ENCODE measurements at regions not wholly inside any gene's neighbourhood (a gene's known extent, or its start where the extent isn't known, plus 50 kb on each side); places are given as distances from the start of the nearest gene placed in this dataset.
"Not testable (repeated sequence)": the region's sequence is repeated elsewhere in the genome, so short reads cannot be mapped to it uniquely, and the experiment has no call there.

DNA sequence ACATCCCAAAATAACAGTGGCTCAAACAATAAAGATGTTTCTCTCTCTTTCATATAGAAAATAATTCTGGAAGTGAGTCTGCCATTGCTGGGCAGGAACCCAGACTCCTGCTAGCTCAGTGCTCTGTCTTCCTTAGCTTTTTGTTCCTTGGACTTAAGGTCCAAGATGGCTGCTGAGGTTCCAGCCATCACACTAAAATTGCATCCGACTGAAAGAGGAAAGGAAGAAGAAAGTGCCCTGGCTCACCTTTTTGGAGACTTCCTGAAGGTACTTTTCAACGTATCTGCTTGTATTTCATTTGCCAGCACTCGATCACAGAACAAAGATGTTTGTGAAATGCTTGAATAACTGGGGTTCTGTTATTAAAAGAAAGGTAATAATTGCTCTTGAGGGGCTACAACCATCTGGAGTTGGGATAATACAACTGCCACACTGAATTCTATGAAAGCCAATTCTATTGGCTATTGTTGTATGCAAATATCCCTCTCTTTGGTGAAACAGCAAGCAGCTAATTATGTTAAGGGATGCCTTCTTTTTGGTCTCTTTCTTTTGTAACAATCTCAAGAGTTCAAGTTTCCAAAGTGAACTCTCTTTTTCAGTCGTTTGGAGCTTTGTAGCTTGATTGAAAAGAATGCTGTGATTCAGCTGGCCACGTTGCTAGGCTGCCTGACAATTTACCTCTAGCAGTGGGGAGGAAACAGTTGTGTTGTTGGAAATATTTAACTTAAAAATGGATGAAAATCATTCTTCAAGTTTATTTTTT is 83.9 kb downstream of the BAMBI start:
- Histone ChIP-seq H3K27ac (no peak overlapping the region), H3K4me3 (no peak overlapping the region), H3K9ac (ENCODE audit: insufficient read length) (no peak overlapping the region), H3K36me3 (ENCODE audit: insufficient read depth, low read length) (no peaks in the 10 kb centered on the region), H3K9me3 (ENCODE audit: low read depth, low read length) (no peaks in the 10 kb centered on the region)
- no peak for DNase-seq (ENCODE audit: low read depth, low spot score)
- TF ChIP-seq FOXP2 (optimal IDR thresholded peaks at IDR 0.05; ENCODE audit: control extremely low read depth, extremely low read length, insufficient read depth) (no peak), POLR2AphosphoS5 (IDR thresholded peaks at IDR 0.05; ENCODE audit: borderline replicate concordance, low read depth, low read length) (no peak), EZH2 (IDR thresholded peaks at IDR 0.05) (no peak)

DNA sequence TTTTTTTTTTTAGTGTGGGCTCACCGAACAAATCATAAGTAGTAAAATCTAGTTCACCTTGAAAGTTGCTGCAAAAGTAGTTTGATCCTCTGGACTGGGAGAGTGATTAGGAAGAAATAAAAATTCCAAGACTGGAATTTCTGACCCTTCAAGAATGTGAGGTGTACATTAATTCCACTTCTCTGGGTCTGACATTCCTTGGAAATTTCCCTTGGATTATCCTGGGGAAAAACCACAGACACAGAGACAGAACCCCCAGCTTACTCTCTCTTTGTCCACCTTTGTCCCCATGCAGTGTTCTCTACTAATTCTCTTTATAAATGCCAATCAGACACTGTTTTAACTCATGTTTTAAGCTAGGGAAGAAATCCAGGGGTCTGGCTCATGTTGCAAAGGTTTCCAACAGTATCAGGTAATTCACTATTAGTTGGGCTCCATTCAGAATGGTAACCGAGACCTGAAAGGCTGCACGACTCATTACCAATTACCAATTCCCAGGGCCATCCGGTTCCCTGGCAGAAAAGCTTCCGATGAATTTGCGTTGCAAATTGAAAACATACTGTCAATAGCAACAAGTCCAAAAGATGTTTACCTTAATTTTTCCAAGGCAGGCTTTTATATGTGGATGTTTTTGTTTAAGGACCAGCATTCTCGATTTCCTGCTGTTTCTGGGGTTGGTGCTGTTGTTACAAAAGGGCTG is 86.3 kb downstream of the BAMBI start:
- H3K9ac ChIP-seq (ENCODE audit: insufficient read length): no peak overlapping the region
- TF ChIP-seq FOXP2 (optimal IDR thresholded peaks at IDR 0.05; ENCODE audit: control extremely low read depth, extremely low read length, insufficient read depth) (no peak), POLR2AphosphoS5 (IDR thresholded peaks at IDR 0.05; ENCODE audit: borderline replicate concordance, low read depth, low read length) (no peak), EZH2 (IDR thresholded peaks at IDR 0.05) (no peak)
- no peak overlapping the region for H3K27ac ChIP-seq
- H3K9me3 ChIP-seq (ENCODE audit: low read depth, low read length): no peaks in the 10 kb centered on the region
- no peak for DNase-seq (ENCODE audit: low read depth, low spot score)
- no peaks in the 10 kb centered on the region for H3K36me3 ChIP-seq (ENCODE audit: insufficient read depth, low read length)
- H3K4me3 ChIP-seq: no peak overlapping the region

DNA sequence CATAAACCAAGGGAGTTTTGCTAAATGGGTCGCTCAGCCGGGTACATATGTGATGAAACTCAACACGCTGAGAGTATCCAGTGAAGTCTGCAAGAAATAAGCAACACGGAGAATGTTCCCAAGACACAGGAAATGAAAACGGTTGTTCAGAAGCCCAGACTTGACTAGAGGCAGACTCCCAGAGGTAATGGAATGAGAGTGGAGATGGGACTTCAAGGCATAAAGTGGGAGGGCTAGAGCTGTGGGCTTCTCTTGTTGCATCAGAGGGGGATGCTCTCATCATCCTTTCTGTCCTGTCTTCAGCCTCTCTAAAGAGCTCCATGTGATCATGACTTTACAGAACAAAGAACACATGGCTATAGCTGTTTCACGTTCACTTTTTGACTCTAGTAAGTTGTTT is 88.3 kb downstream of the BAMBI start:
- Histone ChIP-seq H3K9me3 (ENCODE audit: low read depth, low read length) (no peaks in the 10 kb centered on the region), H3K9ac (ENCODE audit: insufficient read length) (no peak overlapping the region), H3K36me3 (ENCODE audit: insufficient read depth, low read length) (no peaks in the 10 kb centered on the region), H3K27ac (no peak overlapping the region), H3K4me3 (no peak overlapping the region)
- no peak for TF ChIP-seq EZH2 (IDR thresholded peaks at IDR 0.05)
- no peak for TF ChIP-seq POLR2AphosphoS5 (IDR thresholded peaks at IDR 0.05; ENCODE audit: borderline replicate concordance, low read depth, low read length)
- no peak for TF ChIP-seq FOXP2 (optimal IDR thresholded peaks at IDR 0.05; ENCODE audit: control extremely low read depth, extremely low read length, insufficient read depth)
- DNase-seq (ENCODE audit: low read depth, low spot score): no peak

DNA sequence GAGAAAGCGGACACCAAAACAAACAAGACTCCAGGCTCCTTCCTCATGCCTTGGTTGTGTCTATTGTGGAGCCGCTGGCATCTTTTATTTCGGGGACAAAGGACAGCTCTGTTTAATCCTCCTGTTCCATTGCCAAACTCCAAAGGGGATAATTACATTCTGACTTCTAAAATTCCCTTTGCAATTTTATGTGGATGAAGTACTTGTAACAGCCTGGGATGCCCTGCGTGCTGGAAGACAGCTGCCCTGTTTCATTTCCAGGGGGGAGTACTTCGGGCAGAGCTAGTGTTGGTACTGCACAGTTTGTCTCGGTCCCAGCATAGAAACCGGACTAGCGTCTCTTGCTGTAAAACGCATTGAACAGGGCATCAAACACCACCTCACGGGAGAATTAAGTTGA is 90.9 kb downstream of the BAMBI start:
- TF ChIP-seq FOXP2 (optimal IDR thresholded peaks at IDR 0.05; ENCODE audit: control extremely low read depth, extremely low read length, insufficient read depth) (no peak), EZH2 (IDR thresholded peaks at IDR 0.05) (no peak), POLR2AphosphoS5 (IDR thresholded peaks at IDR 0.05; ENCODE audit: borderline replicate concordance, low read depth, low read length) (no peak)
- no peaks in the 10 kb centered on the region for H3K36me3 ChIP-seq (ENCODE audit: insufficient read depth, low read length)
- no peaks in the 10 kb centered on the region for H3K9me3 ChIP-seq (ENCODE audit: low read depth, low read length)
- no peak for DNase-seq (ENCODE audit: low read depth, low spot score)
- no peak overlapping the region for H3K27ac ChIP-seq
- H3K9ac ChIP-seq (ENCODE audit: insufficient read length): no peak overlapping the region
- no peak overlapping the region for H3K4me3 ChIP-seq

DNA sequence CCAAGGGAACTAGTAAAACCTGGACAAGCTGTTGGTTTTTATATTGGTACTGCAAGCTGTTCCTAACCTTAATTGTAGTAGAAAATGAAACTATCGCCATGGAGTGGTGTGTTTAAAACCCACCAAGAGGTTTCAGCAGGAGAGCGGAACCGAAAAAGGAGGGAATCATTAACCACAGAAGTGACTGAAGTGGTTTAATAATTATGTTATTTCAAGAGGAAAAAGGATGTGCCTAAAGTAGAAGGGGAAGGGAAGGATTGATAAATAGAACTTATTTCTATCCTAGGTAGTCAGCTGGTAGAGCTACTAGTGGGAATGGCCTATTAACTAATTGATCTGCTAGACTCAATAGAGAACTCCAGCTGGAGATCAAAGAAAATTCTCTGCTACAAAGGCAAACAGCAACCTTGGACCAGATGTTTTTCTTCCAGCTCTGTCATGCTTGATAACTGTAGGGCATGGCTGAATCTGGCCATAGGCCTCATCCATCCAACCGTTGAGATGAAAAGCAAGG is 91.8 kb downstream of the BAMBI start:
- H3K9ac ChIP-seq (ENCODE audit: insufficient read length): no peak overlapping the region
- TF ChIP-seq FOXP2 (optimal IDR thresholded peaks at IDR 0.05; ENCODE audit: control extremely low read depth, extremely low read length, insufficient read depth) (no peak), POLR2AphosphoS5 (IDR thresholded peaks at IDR 0.05; ENCODE audit: borderline replicate concordance, low read depth, low read length) (no peak), EZH2 (IDR thresholded peaks at IDR 0.05) (no peak)
- no peak overlapping the region for H3K27ac ChIP-seq
- no peaks in the 10 kb centered on the region for H3K9me3 ChIP-seq (ENCODE audit: low read depth, low read length)
- H3K36me3 ChIP-seq (ENCODE audit: insufficient read depth, low read length): no peaks in the 10 kb centered on the region
- DNase-seq (ENCODE audit: low read depth, low spot score): no peak
- H3K4me3 ChIP-seq: no peak overlapping the region

DNA sequence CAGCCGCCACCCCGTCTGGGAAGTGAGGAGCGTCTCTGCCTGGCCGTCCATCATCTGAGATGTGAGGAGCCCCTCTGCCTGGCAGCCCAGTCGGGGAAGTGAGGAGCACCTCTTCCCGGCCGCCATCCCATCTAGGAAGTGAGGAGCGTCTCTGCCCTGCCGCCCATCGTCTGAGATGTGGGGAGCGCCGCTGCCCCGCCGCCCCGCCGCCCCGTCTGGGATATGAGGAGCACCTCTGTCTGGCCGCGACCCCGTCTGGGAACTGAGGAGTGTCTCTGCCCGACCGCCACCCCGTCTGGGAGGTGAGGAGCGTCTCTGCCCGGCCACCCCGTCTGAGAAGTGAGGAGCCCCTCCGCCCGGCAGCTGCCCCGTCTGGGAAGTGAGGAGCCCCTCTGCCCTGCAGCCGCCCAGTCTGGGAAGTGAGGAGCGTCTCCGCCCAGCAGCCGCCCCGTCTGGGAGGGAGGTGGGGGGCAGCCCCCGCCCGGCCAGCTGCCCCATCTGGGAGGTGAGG is 94.3 kb downstream of the BAMBI start:
- DNase-seq (ENCODE audit: low read depth, low spot score); H3K27ac ChIP-seq; H3K9me3 ChIP-seq (ENCODE audit: low read depth, low read length); H3K4me3 ChIP-seq; H3K36me3 ChIP-seq (ENCODE audit: insufficient read depth, low read length); H3K9ac ChIP-seq (ENCODE audit: insufficient read length): not testable (repeated sequence)

DNA sequence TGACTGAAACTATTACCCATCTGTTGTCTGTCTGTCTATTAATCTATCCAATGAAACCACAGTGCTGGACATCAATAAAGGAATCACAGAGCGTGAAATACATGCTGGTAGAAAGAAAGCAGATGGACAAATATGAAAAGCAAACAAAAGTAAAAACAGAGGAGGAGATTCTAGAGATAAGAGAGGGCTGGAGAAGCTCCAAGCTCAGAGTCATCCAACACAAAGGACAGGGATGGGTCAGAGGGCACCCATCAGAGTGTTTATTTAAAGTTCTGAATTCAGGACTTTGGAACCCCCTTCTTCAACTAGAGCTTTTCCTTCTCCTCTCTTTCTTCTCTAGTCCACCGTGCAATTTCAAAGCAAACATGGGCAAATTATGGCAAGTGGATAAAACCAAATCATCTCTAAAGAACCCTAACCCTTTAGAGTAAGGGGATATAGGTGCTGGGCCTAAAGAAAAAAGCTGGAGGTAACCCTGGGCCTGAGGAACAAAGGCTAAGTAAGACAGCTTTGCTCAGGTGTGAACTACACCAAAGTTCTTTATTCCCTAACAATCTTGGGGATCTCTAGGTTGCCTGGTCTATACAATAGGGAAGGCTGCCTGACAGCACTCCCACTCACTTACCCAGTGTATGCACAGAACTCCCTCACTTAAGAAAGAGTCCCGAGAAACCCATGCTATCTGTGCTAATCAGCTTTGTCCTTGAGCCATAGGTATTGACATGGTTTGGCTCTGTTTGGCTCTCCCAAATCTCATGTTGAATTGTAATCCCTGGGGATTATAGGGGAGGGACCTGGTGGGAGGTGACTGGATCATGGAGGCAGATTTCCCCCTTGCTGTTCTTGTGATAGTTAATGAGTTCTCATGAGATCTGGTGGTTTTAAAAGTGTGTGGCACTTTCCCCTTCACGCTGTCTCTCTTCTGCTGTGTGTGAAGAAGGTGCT is 97.0 kb downstream of the BAMBI start:
- Histone ChIP-seq H3K36me3 (ENCODE audit: insufficient read depth, low read length) (no peaks in the 10 kb centered on the region), H3K9ac (ENCODE audit: insufficient read length) (no peak overlapping the region), H3K9me3 (ENCODE audit: low read depth, low read length) (no peaks in the 10 kb centered on the region), H3K4me3 (no peak overlapping the region), H3K27ac (no peak overlapping the region)
- no peak for DNase-seq (ENCODE audit: low read depth, low spot score)
- no peak for TF ChIP-seq EZH2 (IDR thresholded peaks at IDR 0.05)
- no peak for TF ChIP-seq POLR2AphosphoS5 (IDR thresholded peaks at IDR 0.05; ENCODE audit: borderline replicate concordance, low read depth, low read length)
- TF ChIP-seq FOXP2 (optimal IDR thresholded peaks at IDR 0.05; ENCODE audit: control extremely low read depth, extremely low read length, insufficient read depth): no peak

DNA sequence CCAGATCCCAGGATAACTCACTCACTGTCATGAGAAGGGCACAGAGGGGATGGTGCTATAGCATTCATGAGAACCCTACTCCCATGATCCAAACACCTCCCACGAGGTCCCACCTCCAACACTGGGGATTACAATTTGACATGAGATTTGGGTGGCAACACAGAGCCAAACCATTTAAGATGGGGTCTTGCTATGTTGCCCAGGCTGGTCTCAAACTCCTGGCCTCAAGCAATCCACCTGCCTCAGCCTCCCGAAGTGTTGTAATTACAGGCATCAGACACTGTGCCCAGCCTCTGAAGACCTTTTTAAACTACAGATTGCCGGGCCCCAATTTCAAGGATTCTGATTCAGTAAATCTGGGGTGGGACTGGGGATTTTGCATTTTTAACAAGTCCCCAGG is 98.5 kb downstream of the BAMBI start:
- Histone ChIP-seq H3K4me3 (no peak overlapping the region), H3K9me3 (ENCODE audit: low read depth, low read length) (no peaks in the 10 kb centered on the region), H3K27ac (no peak overlapping the region), H3K9ac (ENCODE audit: insufficient read length) (no peak overlapping the region), H3K36me3 (ENCODE audit: insufficient read depth, low read length) (no peaks in the 10 kb centered on the region)
- TF ChIP-seq FOXP2 (optimal IDR thresholded peaks at IDR 0.05; ENCODE audit: control extremely low read depth, extremely low read length, insufficient read depth): no peak
- no peak for TF ChIP-seq EZH2 (IDR thresholded peaks at IDR 0.05)
- no peak for TF ChIP-seq POLR2AphosphoS5 (IDR thresholded peaks at IDR 0.05; ENCODE audit: borderline replicate concordance, low read depth, low read length)
- DNase-seq (ENCODE audit: low read depth, low spot score): no peak
